WERI-Rb-1 (cell line): ENCODE measurements at regions not wholly inside any gene's neighbourhood (a gene's known extent, or its start where the extent isn't known, plus 50 kb on each side); places are given as distances from the start of the nearest gene placed in this dataset.

Experiments
- DNase-seq: peaks from one replicate; pipeline ENCODE4 v3.0.0-alpha.2; 2020
- H3K27ac ChIP-seq: fragments of 250-450 bp; sonication (Bioruptor Pico); 2 replicates; pipeline ENCODE4 v1.5.1; 2020; ENCODE audit warnings: mild to moderate bottlenecking, moderate library complexity
- H3K27me3 ChIP-seq: fragments of 250-450 bp; sonication (Bioruptor Pico); 2 replicates; pipeline ENCODE4 v1.5.1; 2021; ENCODE audit warnings: mild to moderate bottlenecking, low read depth, moderate library complexity; ENCODE audit not compliant: insufficient read depth, severe bottlenecking
- H3K36me3 ChIP-seq: fragments of 250-450 bp; sonication (Bioruptor Pico); 2 replicates; pipeline ENCODE4 v1.5.1; 2020; ENCODE audit warnings: mild to moderate bottlenecking, moderate library complexity
- H3K4me3 ChIP-seq: 2 replicates; pipeline ENCODE4 v1.5.1; 2011; ENCODE audit warnings: low read depth, mild to moderate bottlenecking, control low read depth, low read length
- H3K9me3 ChIP-seq: fragments of 250-450 bp; sonication (Bioruptor Pico); 2 replicates; pipeline ENCODE4 v1.5.1; 2021; ENCODE audit warnings: mild to moderate bottlenecking, moderate library complexity; ENCODE audit not compliant: severe bottlenecking
- TF ChIP-seq, protein P1 (sequence below): IDR thresholded peaks from 2 replicates; pipeline ENCODE4 v1.5.1; 2011; ENCODE audit warnings: low read depth, mild to moderate bottlenecking, control low read depth, inconsistent platforms, low read length

DNA sequence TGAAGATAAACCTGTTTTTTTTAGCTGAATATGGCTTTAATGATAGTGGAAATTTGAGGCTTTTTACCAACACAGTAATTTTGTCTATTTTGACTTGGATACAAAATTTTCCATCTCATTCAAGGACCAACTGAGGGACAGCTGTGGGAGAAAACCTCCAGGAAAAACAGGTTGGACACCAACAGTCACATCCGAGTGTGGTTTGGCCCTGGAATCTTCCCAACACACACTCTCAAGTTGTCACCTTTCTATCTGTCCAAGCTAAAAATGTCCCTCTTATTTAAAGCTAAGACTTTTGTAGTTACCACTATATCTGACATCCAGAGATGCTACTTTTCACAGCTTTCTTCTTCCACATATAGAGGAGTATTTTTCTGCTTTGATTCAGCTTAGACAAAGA lies 404.9 kb downstream of the PCDH7 start:
- H3K36me3 ChIP-seq = no peaks in the 10 kb centered on the region
- DNase-seq = no peak
- H3K27me3 ChIP-seq = no peaks in the 10 kb centered on the region
- TF ChIP-seq, protein P1, sequence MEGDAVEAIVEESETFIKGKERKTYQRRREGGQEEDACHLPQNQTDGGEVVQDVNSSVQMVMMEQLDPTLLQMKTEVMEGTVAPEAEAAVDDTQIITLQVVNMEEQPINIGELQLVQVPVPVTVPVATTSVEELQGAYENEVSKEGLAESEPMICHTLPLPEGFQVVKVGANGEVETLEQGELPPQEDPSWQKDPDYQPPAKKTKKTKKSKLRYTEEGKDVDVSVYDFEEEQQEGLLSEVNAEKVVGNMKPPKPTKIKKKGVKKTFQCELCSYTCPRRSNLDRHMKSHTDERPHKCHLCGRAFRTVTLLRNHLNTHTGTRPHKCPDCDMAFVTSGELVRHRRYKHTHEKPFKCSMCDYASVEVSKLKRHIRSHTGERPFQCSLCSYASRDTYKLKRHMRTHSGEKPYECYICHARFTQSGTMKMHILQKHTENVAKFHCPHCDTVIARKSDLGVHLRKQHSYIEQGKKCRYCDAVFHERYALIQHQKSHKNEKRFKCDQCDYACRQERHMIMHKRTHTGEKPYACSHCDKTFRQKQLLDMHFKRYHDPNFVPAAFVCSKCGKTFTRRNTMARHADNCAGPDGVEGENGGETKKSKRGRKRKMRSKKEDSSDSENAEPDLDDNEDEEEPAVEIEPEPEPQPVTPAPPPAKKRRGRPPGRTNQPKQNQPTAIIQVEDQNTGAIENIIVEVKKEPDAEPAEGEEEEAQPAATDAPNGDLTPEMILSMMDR = no peak
- no peak overlapping the region for H3K27ac ChIP-seq
- no peaks in the 10 kb centered on the region for H3K9me3 ChIP-seq
- no peak overlapping the region for H3K4me3 ChIP-seq

DNA sequence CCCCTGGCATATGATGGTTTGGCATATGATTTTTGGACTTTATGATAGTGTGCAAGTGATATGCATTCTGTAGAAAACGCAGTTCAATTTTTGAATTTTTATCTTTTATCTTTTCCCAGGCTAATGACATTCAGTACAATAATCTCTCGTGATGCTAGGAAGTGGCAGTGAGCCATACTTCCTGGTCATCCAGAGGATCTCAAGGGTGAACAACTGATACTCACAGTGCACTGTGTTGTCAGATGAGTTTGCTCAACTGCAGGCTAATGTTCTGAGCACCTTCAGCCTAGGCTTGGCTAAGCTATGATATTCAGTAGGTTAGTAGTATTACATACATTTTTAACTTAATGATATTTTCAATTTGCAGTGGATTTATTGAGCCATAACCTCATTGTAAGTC lies 405.3 kb downstream of the PCDH7 start:
- Histone ChIP-seq H3K27ac (no peak overlapping the region), H3K27me3 (no peaks in the 10 kb centered on the region), H3K4me3 (no peak overlapping the region), H3K36me3 (no peaks in the 10 kb centered on the region), H3K9me3 (no peaks in the 10 kb centered on the region)
- TF ChIP-seq, protein P1 = no peak
- DNase-seq = no peak

DNA sequence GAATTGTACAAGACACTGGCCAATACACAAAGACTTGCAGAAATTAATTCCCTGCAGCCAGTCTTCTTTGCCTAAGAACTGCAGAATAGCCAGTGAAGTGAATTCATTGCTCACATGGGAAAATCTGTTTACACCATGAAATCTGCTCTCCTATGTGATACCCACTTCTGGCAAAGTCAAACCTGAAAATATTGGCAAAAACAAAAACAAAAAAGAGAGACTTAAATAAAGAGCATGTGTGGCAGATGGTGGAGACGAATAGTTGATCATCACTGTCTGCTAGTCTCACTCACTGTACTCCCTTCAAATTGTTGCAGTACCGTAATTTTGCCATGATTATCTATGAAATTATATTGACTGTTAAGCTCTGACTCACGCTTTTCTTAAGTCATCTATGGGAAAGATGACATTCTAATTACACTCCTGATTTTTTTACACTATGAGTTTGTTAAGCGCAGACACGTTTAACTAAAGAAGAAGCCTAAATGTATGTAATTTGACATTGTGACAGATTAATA lies 406.8 kb downstream of the PCDH7 start:
- TF ChIP-seq, protein P1 = no peak
- Histone ChIP-seq H3K36me3 (no peaks in the 10 kb centered on the region), H3K9me3 (no peaks in the 10 kb centered on the region)

GRCh38 chr4:31130930-31131329 lies 410.8 kb downstream of the PCDH7 start:
- Histone ChIP-seq H3K9me3 (no peaks in the 10 kb centered on the region), H3K36me3 (no peaks in the 10 kb centered on the region), H3K27ac (no peak overlapping the region), H3K4me3 (no peak overlapping the region), H3K27me3 (no peaks in the 10 kb centered on the region)
- no peak for DNase-seq
- TF ChIP-seq, protein P1 = no peak

More for the DNA sequence above, 406.8 kb downstream of the PCDH7 start:
- no peak for DNase-seq
- H3K27me3 ChIP-seq = no peaks in the 10 kb centered on the region
- no peak overlapping the region for H3K4me3 ChIP-seq
- no peak overlapping the region for H3K27ac ChIP-seq

GRCh38 chr4:31134720-31135119 lies 414.6 kb downstream of the PCDH7 start:
- Histone ChIP-seq H3K27ac (no peak overlapping the region), H3K36me3 (no peaks in the 10 kb centered on the region), H3K9me3 (no peaks in the 10 kb centered on the region), H3K27me3 (no peaks in the 10 kb centered on the region), H3K4me3 (no peak overlapping the region)
- no peak for DNase-seq
- TF ChIP-seq, protein P1 = no peak

GRCh38 chr4:31139767-31140166 lies 419.6 kb downstream of the PCDH7 start:
- Histone ChIP-seq H3K9me3 (no peaks in the 10 kb centered on the region), H3K27ac (no peak overlapping the region), H3K27me3 (no peaks in the 10 kb centered on the region), H3K36me3 (no peaks in the 10 kb centered on the region), H3K4me3 (no peak overlapping the region)
- DNase-seq = no peak
- TF ChIP-seq, protein P1 = no peak
